Left lung (tissue), 4 donors: ENCODE measurements at regions not wholly inside any gene's neighbourhood (a gene's known extent, or its start where the extent isn't known, plus 50 kb on each side); places are given as distances from the start of the nearest gene placed in this dataset.

Experiments used
- ATAC-seq: fragments of 200-7000 bp; cut with Tn5 transposase; one replicate; pipeline ENCODE4 v1.9.1; 2020; ENCODE audit warnings: moderate library complexity
- DNase-seq, 4 donors: peaks; one replicate each; pipeline ENCODE4 v3.0.0-alpha.2; 2013 to 2020
- H3K27ac ChIP-seq, 2 donors: fragments of 200-600 bp; sonication (generic) in 1 of 2; one replicate each; pipeline versions ENCODE4 v1.5.0 to v1.8.0; 2020 to 2021
- H3K27me3 ChIP-seq, 2 donors: fragments of 200-600 bp; sonication (generic) in 1 of 2; one replicate each; pipeline versions ENCODE4 v1.5.0 to v1.8.0; 2020 to 2021
- H3K36me3 ChIP-seq, 2 donors: fragments of 200-600 bp; sonication (generic) in 1 of 2; one replicate each; pipeline versions ENCODE4 v1.5.0 to v1.8.0; 2020 to 2021
- H3K4me1 ChIP-seq, 2 donors: fragments of 200-600 bp; one replicate each; pipeline ENCODE4 v1.8.0; 2021
- H3K4me3 ChIP-seq, 2 donors: fragments of 200-600 bp; sonication (generic) in 1 of 2; one replicate each; pipeline versions ENCODE4 v1.5.0 to v1.8.0; 2020 to 2021; ENCODE audit warnings: mild to moderate bottlenecking in 1 of 2
- H3K9me3 ChIP-seq, 2 donors: fragments of 200-600 bp; sonication (generic) in 1 of 2; one replicate each; pipeline versions ENCODE4 v1.5.0 to v1.8.0; 2020 to 2021
- CTCF ChIP-seq, 2 donors: fragments of 200-600 bp; sonication (generic) in 1 of 2; IDR thresholded peaks; one replicate each; pipeline versions ENCODE4 v1.5.0 to v1.8.0; 2021; ENCODE audit warnings: antibody characterized with exemption in 2 of 2
- intact Hi-C, 2 donors: fragments of 100-400 bp; cut with DNase I; formaldehyde crosslinking; loops; one replicate each; pipeline versions ENCODE4 v1.11.2 to v1.14.2; 2022
- donor health status: DM: no; HTN: yes; CAD: no.
- donor health status: DM: no; HTN: no; CAD: no.

GRCh38 chr1:204817341-204817740 is 53.3 kb upstream of the NFASC start:
- intact Hi-C loops, result no loop called here
- no peaks in the 10 kb centered on the region for H3K9me3 ChIP-seq
- DNase-seq (no peak), ATAC-seq (no peak)
- no peak overlapping the region for H3K27ac ChIP-seq
- no peaks in the 10 kb centered on the region for H3K36me3 ChIP-seq
- H3K4me3 ChIP-seq, result no peak overlapping the region
- H3K27me3 ChIP-seq, result peaks cover 0 to 14% of the 10 kb centered on the region in 2 donors
- no peak for TF ChIP-seq CTCF (IDR thresholded peaks at IDR 0.05)
- no peaks in the 10 kb centered on the region for H3K4me1 ChIP-seq

GRCh38 chr1:204818998-204819397 is 51.7 kb upstream of the NFASC start:
- no peak for TF ChIP-seq CTCF (IDR thresholded peaks at IDR 0.05)
- Histone ChIP-seq H3K4me1 (no peaks in the 10 kb centered on the region), H3K4me3 (no peak overlapping the region), H3K9me3 (no peaks in the 10 kb centered on the region), H3K27ac (no peak overlapping the region), H3K36me3 (no peaks in the 10 kb centered on the region), H3K27me3 (peaks cover 0 to 14% of the 10 kb centered on the region in 2 donors)
- intact Hi-C loops, result no loop called here
- DNase-seq (no peak), ATAC-seq (no peak)

GRCh38 chr1:204819495-204819894 is 51.2 kb upstream of the NFASC start:
- no peak for TF ChIP-seq CTCF (IDR thresholded peaks at IDR 0.05)

More at GRCh38 chr1:204819495-204819894, 51.2 kb upstream of the NFASC start:
- peaks cover 0 to 14% of the 10 kb centered on the region in 2 donors for H3K27me3 ChIP-seq
- intact Hi-C loops, result no loop called here
- ATAC-seq (no peak), DNase-seq (no peak)
- no peak overlapping the region for H3K4me3 ChIP-seq
- no peaks in the 10 kb centered on the region for H3K9me3 ChIP-seq
- H3K36me3 ChIP-seq, result no peaks in the 10 kb centered on the region
- H3K4me1 ChIP-seq, result no peaks in the 10 kb centered on the region
- H3K27ac ChIP-seq, result no peak overlapping the region
